HepG2 (cell line): ENCODE measurements at regions not wholly inside any gene's neighbourhood (a gene's known extent, or its start where the extent isn't known, plus 50 kb on each side); places are given as distances from the start of the nearest gene placed in this dataset.

Experiments
- ATAC-seq: fragments of 200-7000 bp; cut with Tn5 transposase; 3 replicates; pipeline ENCODE4 v1.9.1; 2020; ENCODE audit warnings: mild to moderate bottlenecking, moderate library complexity
- BruUV-seq: library from RNA; stranded (reverse); fragments of 400-500 nt; replicated peaks from 2 replicates; lab custom pipeline; 2021; lab: Mats Ljungman, UMichigan
- CTCF ChIA-PET: fragments of 300-600 bp; formaldehyde crosslinking; extraction: SDS; loops from one replicate; lab custom pipeline; 2021; ENCODE audit warnings: low total read pairs, inconsistent platforms, low intra/inter-chr PET ratio; lab: Yijun Ruan, JAX
- POLR2A ChIA-PET: fragments of 350-600 bp; sonication (Branson Sonifier 250); formaldehyde crosslinking; loops from one replicate; lab custom pipeline; 2020; ENCODE audit warnings: antibody characterized with exemption, inconsistent platforms; lab: Yijun Ruan, JAX
- DNase-seq: peaks from one replicate; pipeline ENCODE4 v3.0.0-alpha.2; 2015; ENCODE audit warnings: low spot score
- FAIRE-seq: peaks from 3 replicates; lab custom pipeline; 2011; peaks lifted over from hg19 to GRCh38; lab: Jason Lieb, UNC
- H2AFZ ChIP-seq: one replicate; pipeline ENCODE4 v1.6.1; 2011; ENCODE audit warnings: low read length, inconsistent platforms
- H3K27ac ChIP-seq: fragments of 300-600 bp; 3 replicates; pipeline ENCODE4 v1.8.0; 2011; ENCODE audit warnings: mixed run types, mild to moderate bottlenecking, mixed read lengths, low read length, inconsistent platforms; ENCODE audit not compliant: insufficient read depth; ENCODE audit errors: extremely low read length
- H3K27me3 ChIP-seq, 2 experiments: fragments of 200-600 bp in 1 of 2; 2 replicates in 1 of 2; 3 replicates in 1 of 2; pipeline versions ENCODE4 v1.6.0 to v1.8.0; 2011; ENCODE audit warnings: low read length in 2 of 2, mild to moderate bottlenecking in 2 of 2, moderate library complexity in 2 of 2, inconsistent platforms in 1 of 2; ENCODE audit not compliant: insufficient read depth in 2 of 2, control insufficient read depth in 1 of 2
- H3K36me3 ChIP-seq, 2 experiments: fragments of 200-600 bp in 1 of 2; replicated peaks in 1 of 2; 2 replicates in 1 of 2; 3 replicates in 1 of 2; pipeline versions ENCODE4 v1.5.1 to v1.8.0; 2011; ENCODE audit warnings: low read length in 2 of 2, inconsistent platforms in 1 of 2; ENCODE audit not compliant: insufficient read depth in 2 of 2, control insufficient read depth in 1 of 2
- H3K4me1 ChIP-seq: 2 replicates; pipeline ENCODE4 v1.5.1; 2012; ENCODE audit warnings: low read length, inconsistent platforms; ENCODE audit not compliant: insufficient read depth
- H3K4me2 ChIP-seq: 2 replicates; pipeline ENCODE4 v1.6.0; 2011; ENCODE audit warnings: low read depth, low read length, inconsistent platforms
- H3K4me3 ChIP-seq, 3 experiments: fragments of 200-600 bp in 1 of 3; sonication (generic), shearing (Covaris generic) in 1 of 3; replicated peaks in 1 of 3; 2 replicates each; pipeline ENCODE4 v1.5.1; 2011 to 2016; ENCODE audit warnings: low read length in 3 of 3, inconsistent platforms in 2 of 3, low read depth in 2 of 3, mild to moderate bottlenecking in 2 of 3, control low read depth in 1 of 3, mixed read lengths in 1 of 3; ENCODE audit not compliant: insufficient read depth in 1 of 3
- H3K79me2 ChIP-seq: one replicate; pipeline ENCODE4 v1.6.1; 2011; ENCODE audit warnings: low read length, inconsistent platforms; ENCODE audit not compliant: insufficient read depth
- H3K9ac ChIP-seq: 2 replicates; pipeline ENCODE4 v1.6.0; 2011; ENCODE audit warnings: mild to moderate bottlenecking, low read depth, low read length, inconsistent platforms; ENCODE audit not compliant: insufficient read depth
- H3K9me3 ChIP-seq: 2 replicates; pipeline ENCODE4 v1.5.1; 2012; ENCODE audit warnings: mild to moderate bottlenecking, low read length
- H4K20me1 ChIP-seq: 2 replicates; pipeline ENCODE4 v1.6.0; 2011; ENCODE audit warnings: inconsistent platforms, mild to moderate bottlenecking, low read length, moderate library complexity; ENCODE audit not compliant: insufficient read depth
- ATF5 ChIP-seq: sonication (generic); formaldehyde crosslinking; IDR thresholded peaks from 2 replicates; pipeline ENCODE4 v1.4.0; 2020; ENCODE audit warnings: mild to moderate bottlenecking, low read depth, missing genetic modification reagents
- FOXM1 ChIP-seq: sonication (generic); formaldehyde crosslinking; IDR thresholded peaks from 2 replicates; pipeline ENCODE4 v1.5.0; 2020; ENCODE audit warnings: missing genetic modification reagents
- IRF2 ChIP-seq: IDR thresholded peaks from 2 replicates; pipeline ENCODE4 v1.6.1; 2018; ENCODE audit warnings: missing genetic modification reagents, missing compliant biosample characterization
- MED13 ChIP-seq: sonication (generic); formaldehyde crosslinking; IDR thresholded peaks from 2 replicates; pipeline ENCODE4 v1.5.0; 2020; ENCODE audit warnings: missing genetic modification reagents
- RAD21 ChIP-seq: fragments of 450-650 bp; formaldehyde crosslinking; IDR thresholded peaks from 2 replicates; pipeline ENCODE4 v1.5.0; 2020; ENCODE audit warnings: mild to moderate bottlenecking
- SRSF9 ChIP-seq: fragments of 200-400 bp; formaldehyde crosslinking; IDR thresholded peaks from 2 replicates; pipeline ENCODE4 v1.6.1; 2018; ENCODE audit warnings: borderline replicate concordance, mild to moderate bottlenecking, low read depth, low read length; ENCODE audit not compliant: insufficient read depth, poor library complexity, severe bottlenecking
- XRCC5 ChIP-seq: fragments of 200-400 bp; formaldehyde crosslinking; optimal IDR thresholded peaks from 2 replicates; pipeline ENCODE3; 2017; ENCODE audit warnings: mild to moderate bottlenecking, low read length
- WGBS: methylation state at CpG from one replicate; pipeline ENCODE4 v1.1.6; 2017; ENCODE audit warnings: low lambda C conversion rate; 5-methylcytosine and 5-hydroxymethylcytosine counted together
- in situ Hi-C: cut with HindIII; loops from 2 replicates; pipeline ENCODE4 v1.10.0; 2017; ENCODE audit warnings: low pct_unique_long_range_greater_than_20kb; ENCODE audit not compliant: extremely low pct_ligation_motif_present
- intact Hi-C: fragments of 100-400 bp; cut with micrococcal nuclease; formaldehyde crosslinking; loops from one replicate; pipeline ENCODE4 v1.10.0; 2022; ENCODE audit not compliant: unreplicated experiment
- TF ChIP-seq, protein P1 (sequence below): sonication (generic); formaldehyde crosslinking; IDR thresholded peaks from 2 replicates; pipeline ENCODE4 v1.5.1; 2020; ENCODE audit warnings: mild to moderate bottlenecking, moderate library complexity, missing genetic modification reagents

- WGBS: 8% methylated on average over 2 of the region's 2 CpGs
- H3K79me2 ChIP-seq: no peaks in the 10 kb centered on the region
- BruUV-seq: no TSS peak
- no peak overlapping the region for H3K4me2 ChIP-seq
- peaks cover 50% of the 10 kb centered on the region for H3K9me3 ChIP-seq
- TF ChIP-seq SRSF9: no peak
- no peak for TF ChIP-seq RAD21
- TF ChIP-seq IRF2: no peak
- TF ChIP-seq FOXM1 (CRISPR knock-in tag): no peak
- TF ChIP-seq, protein P1, sequence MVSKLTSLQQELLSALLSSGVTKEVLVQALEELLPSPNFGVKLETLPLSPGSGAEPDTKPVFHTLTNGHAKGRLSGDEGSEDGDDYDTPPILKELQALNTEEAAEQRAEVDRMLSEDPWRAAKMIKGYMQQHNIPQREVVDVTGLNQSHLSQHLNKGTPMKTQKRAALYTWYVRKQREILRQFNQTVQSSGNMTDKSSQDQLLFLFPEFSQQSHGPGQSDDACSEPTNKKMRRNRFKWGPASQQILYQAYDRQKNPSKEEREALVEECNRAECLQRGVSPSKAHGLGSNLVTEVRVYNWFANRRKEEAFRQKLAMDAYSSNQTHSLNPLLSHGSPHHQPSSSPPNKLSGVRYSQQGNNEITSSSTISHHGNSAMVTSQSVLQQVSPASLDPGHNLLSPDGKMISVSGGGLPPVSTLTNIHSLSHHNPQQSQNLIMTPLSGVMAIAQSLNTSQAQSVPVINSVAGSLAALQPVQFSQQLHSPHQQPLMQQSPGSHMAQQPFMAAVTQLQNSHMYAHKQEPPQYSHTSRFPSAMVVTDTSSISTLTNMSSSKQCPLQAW (CRISPR knock-in tag): no peak
- TF ChIP-seq MED13 (CRISPR knock-in tag): no peak
- no peak overlapping the region for H3K9ac ChIP-seq
- no peaks in the 10 kb centered on the region; a peak in 1 of 5 replicates for H3K27me3 ChIP-seq
- POLR2A ChIA-PET: no interaction called here
- no peak overlapping the region for H2AFZ ChIP-seq
- in situ Hi-C loops: no loop called here
- no peaks in the 10 kb centered on the region for H4K20me1 ChIP-seq
- ATAC-seq: no peak
- no peak overlapping the region for H3K4me3 ChIP-seq
- no peaks in the 10 kb centered on the region for H3K4me1 ChIP-seq
- intact Hi-C loops: no loop called here
- no peak for DNase-seq
- H3K36me3 ChIP-seq: no peaks in the 10 kb centered on the region
- CTCF ChIA-PET: no interaction called here
- H3K27ac ChIP-seq: no peak overlapping the region
- FAIRE-seq: no peak
These were observed 1093.0 kb upstream of the MIR17HG start for GRCh38 chr13:90254437-90254836.

- 20% methylated on average over 2 of the region's 2 CpGs for WGBS
- POLR2A ChIA-PET: no interaction called here
- no peaks in the 10 kb centered on the region; a peak in 1 of 5 replicates for H3K27me3 ChIP-seq
- TF ChIP-seq ATF5 (CRISPR knock-in tag) (no peak), XRCC5 (no peak)
- TF ChIP-seq, all 625 proteins: peak for 0
- CTCF ChIA-PET: no interaction called here
- Histone ChIP-seq H3K9me3 (peaks cover 62% of the 10 kb centered on the region), H3K4me2 (no peak overlapping the region), H3K4me1 (no peaks in the 10 kb centered on the region), H2AFZ (no peak overlapping the region), H3K9ac (no peak overlapping the region), H3K79me2 (no peaks in the 10 kb centered on the region), H3K27ac (no peak overlapping the region), H3K4me3 (no peak overlapping the region), H3K36me3 (no peaks in the 10 kb centered on the region), H4K20me1 (no peaks in the 10 kb centered on the region)
- in situ Hi-C loops (no loop called here), intact Hi-C loops (no loop called here)
- no TSS peak for BruUV-seq
- no peak for FAIRE-seq
- no peak for DNase-seq
- no peak for ATAC-seq
These were observed 1090.7 kb upstream of the MIR17HG start for GRCh38 chr13:90256746-90257145.
